IMR-90 (cell line): ENCODE measurements at regions not wholly inside any gene's neighbourhood (a gene's known extent, or its start where the extent isn't known, plus 50 kb on each side); places are given as distances from the start of the nearest gene placed in this dataset.

ENCODE experiments used
- ATAC-seq: fragments of 200-7000 bp; cut with Tn5 transposase; 2 replicates; pipeline ENCODE4 v1.9.1; 2020; ENCODE audit warnings: low read depth, mild to moderate bottlenecking, moderate library complexity
- BruUV-seq: library from RNA; stranded (reverse); fragments of 400-500 nt; replicated peaks from 2 replicates; lab custom pipeline; 2021; lab: Mats Ljungman, UMichigan
- CTCF ChIA-PET: fragments of 300-600 bp; formaldehyde crosslinking; extraction: SDS; loops from one replicate; lab custom pipeline; 2021; ENCODE audit warnings: antibody characterized with exemption; lab: Yijun Ruan, JAX
- POLR2A ChIA-PET: fragments of 300-600 bp; sonication (Branson Sonifier 250); formaldehyde crosslinking; loops from one replicate; lab custom pipeline; 2022; ENCODE audit warnings: antibody characterized with exemption; ENCODE audit not compliant: unreplicated experiment; lab: Charles Lee
- DNase-seq: peaks from one replicate; pipeline ENCODE4 v3.0.0; 2013
- H2AFZ ChIP-seq: replicated peaks from 2 replicates; pipeline ENCODE3; 2013; ENCODE audit warnings: low read length, mild to moderate bottlenecking; ENCODE audit not compliant: poor library complexity
- H2AK5ac ChIP-seq: 2 replicates; pipeline ENCODE4 v1.6.1; 2013; ENCODE audit warnings: low read depth, low read length, inconsistent platforms
- H2AK9ac ChIP-seq: replicated peaks from 2 replicates; pipeline ENCODE3; 2013; ENCODE audit warnings: mild to moderate bottlenecking, low read depth, low read length, moderate library complexity; ENCODE audit not compliant: poor library complexity
- H2BK120ac ChIP-seq: 2 replicates; pipeline ENCODE4 v1.6.1; 2013; ENCODE audit warnings: low read depth, low read length, inconsistent platforms
- H2BK15ac ChIP-seq: 3 replicates; pipeline ENCODE4 v1.6.1; 2013; ENCODE audit warnings: low read depth, low read length, inconsistent platforms
- H2BK20ac ChIP-seq: 2 replicates; pipeline ENCODE4 v1.6.1; 2013; ENCODE audit warnings: low read depth, mild to moderate bottlenecking, inconsistent platforms, low read length, moderate library complexity
- H2BK5ac ChIP-seq: 2 replicates; pipeline ENCODE4 v1.6.1; 2013; ENCODE audit warnings: mild to moderate bottlenecking, low read depth, low read length, inconsistent platforms; ENCODE audit not compliant: poor library complexity, severe bottlenecking
- H3K14ac ChIP-seq: replicated peaks from 2 replicates; pipeline ENCODE4 v1.6.1; 2013; ENCODE audit warnings: low read depth, low read length, inconsistent platforms
- H3K18ac ChIP-seq: 2 replicates; pipeline ENCODE4 v1.6.1; 2013; ENCODE audit warnings: low read depth, low read length, control low read depth
- H3K23ac ChIP-seq: 2 replicates; pipeline ENCODE4 v1.6.1; 2013; ENCODE audit warnings: low read depth, low read length, inconsistent platforms
- H3K27ac ChIP-seq: 2 replicates; pipeline ENCODE4 v1.5.1; 2013; ENCODE audit warnings: mild to moderate bottlenecking, control low read depth, low read length; ENCODE audit not compliant: insufficient read depth
- H3K27me3 ChIP-seq: 2 replicates; pipeline ENCODE4 v1.6.1; 2013; ENCODE audit warnings: low read length; ENCODE audit not compliant: control insufficient read depth, insufficient read depth
- H3K36me3 ChIP-seq: 2 replicates; pipeline ENCODE4 v1.6.1; 2013; ENCODE audit warnings: low read length, mixed read lengths; ENCODE audit not compliant: control insufficient read depth, insufficient read depth
- H3K4ac ChIP-seq: 2 replicates; pipeline ENCODE4 v1.6.1; 2013; ENCODE audit warnings: low read depth, low read length, inconsistent platforms
- H3K4me1 ChIP-seq: 2 replicates; pipeline ENCODE4 v1.6.1; 2013; ENCODE audit warnings: low read length, mixed read lengths; ENCODE audit not compliant: control insufficient read depth, insufficient read depth
- H3K4me2 ChIP-seq: 2 replicates; pipeline ENCODE4 v1.6.1; 2013; ENCODE audit warnings: low read depth, mild to moderate bottlenecking, control low read depth, low read length, moderate library complexity
- H3K4me3 ChIP-seq: 2 replicates; pipeline ENCODE4 v1.5.1; 2013; ENCODE audit warnings: low read depth, mild to moderate bottlenecking, control low read depth, low read length, moderate library complexity; ENCODE audit not compliant: insufficient read depth
- H3K56ac ChIP-seq: 2 replicates; pipeline ENCODE4 v1.6.1; 2013; ENCODE audit warnings: low read length, inconsistent platforms; ENCODE audit not compliant: insufficient read depth; ENCODE audit errors: extremely low read depth
- H3K79me1 ChIP-seq, 2 experiments: 2 replicates each; pipeline ENCODE4 v1.6.1; 2013; ENCODE audit warnings: low read length in 2 of 2, inconsistent platforms in 1 of 2, low read depth in 1 of 2
- H3K9ac ChIP-seq: 2 replicates; pipeline ENCODE4 v1.6.1; 2013; ENCODE audit warnings: low read depth, low read length, control low read depth
- H3K9me1 ChIP-seq: 2 replicates; pipeline ENCODE4 v1.6.1; 2013; ENCODE audit warnings: low read length, inconsistent platforms; ENCODE audit not compliant: insufficient read depth
- H3K9me3 ChIP-seq: 2 replicates; pipeline ENCODE4 v1.6.1; 2013; ENCODE audit warnings: low read length; ENCODE audit not compliant: control insufficient read depth, insufficient read depth
- H4K20me1 ChIP-seq: 2 replicates; pipeline ENCODE4 v1.6.1; 2013; ENCODE audit warnings: low read length, inconsistent platforms; ENCODE audit not compliant: insufficient read depth
- H4K5ac ChIP-seq: 2 replicates; pipeline ENCODE4 v1.6.1; 2013; ENCODE audit warnings: mild to moderate bottlenecking, low read depth, low read length, control low read depth
- H4K8ac ChIP-seq, 2 experiments: 2 replicates each; pipeline ENCODE4 v1.6.1; 2013; ENCODE audit warnings: low read depth in 2 of 2, low read length in 2 of 2, control low read depth in 1 of 2, inconsistent platforms in 1 of 2
- H4K91ac ChIP-seq: 2 replicates; pipeline ENCODE4 v1.6.1; 2013; ENCODE audit warnings: low read depth, low read length, inconsistent platforms; ENCODE audit not compliant: insufficient read depth
- CHD1 ChIP-seq: IDR thresholded peaks from 2 replicates; pipeline ENCODE4 v1.6.1; 2012; ENCODE audit warnings: low read depth, low read length, improper control_type of control experiment
- MAFK ChIP-seq: IDR thresholded peaks from 2 replicates; pipeline ENCODE4 v1.6.1; 2012; ENCODE audit warnings: low read depth, low read length, improper control_type of control experiment
- MXI1 ChIP-seq: IDR thresholded peaks from 2 replicates; pipeline ENCODE4 v1.6.1; 2012; ENCODE audit warnings: low read depth, mild to moderate bottlenecking, low read length, moderate library complexity, borderline replicate concordance
- POLR2A ChIP-seq: IDR thresholded peaks from 2 replicates; pipeline ENCODE4 v1.6.1; 2012; ENCODE audit warnings: mild to moderate bottlenecking, low read depth, low read length
- RAD21 ChIP-seq: IDR thresholded peaks from 2 replicates; pipeline ENCODE4 v1.6.1; 2012; ENCODE audit warnings: low read length, improper control_type of control experiment
- RFX5 ChIP-seq: IDR thresholded peaks from 2 replicates; pipeline ENCODE4 v1.8.0; 2012; ENCODE audit warnings: low read depth, mild to moderate bottlenecking, low read length, moderate library complexity
- SMC3 ChIP-seq: fragments of 150-350 bp; IDR thresholded peaks from 2 replicates; pipeline ENCODE4 v1.6.1; 2016; ENCODE audit warnings: low read depth, mild to moderate bottlenecking, antibody characterized with exemption, low read length, moderate library complexity
- WGBS, 2 experiments: methylation state at CpG; one replicate each; pipeline versions ENCODE4 v1.1.5 to v1.1.7; 2013; ENCODE audit warnings: missing lambda C conversion rate in 2 of 2; ENCODE audit not compliant: insufficient read length in 1 of 2; ENCODE audit errors: extremely low coverage in 2 of 2; 5-methylcytosine and 5-hydroxymethylcytosine counted together
- dilution Hi-C: fragments of 300-500 bp; cut with HindIII; formaldehyde crosslinking; loops from one replicate; pipeline ENCODE4 v1.14.3; 2018; ENCODE audit warnings: low sequenced_read_pairs; ENCODE audit not compliant: unreplicated experiment
- in situ Hi-C: fragments of 300-500 bp; cut with MboI; formaldehyde crosslinking; loops from 3 replicates; pipeline ENCODE4 v1.14.3; 2019; ENCODE audit warnings: low sequenced_read_pairs, inconsistent platforms, mixed read lengths
- intact Hi-C: fragments of 100-400 bp; cut with micrococcal nuclease; formaldehyde crosslinking; loops from 2 replicates; pipeline ENCODE4 v1.10.0; 2022
- TF ChIP-seq, protein P1 (sequence below): fragments of 150-350 bp; IDR thresholded peaks from 2 replicates; pipeline ENCODE4 v1.6.1; 2017; ENCODE audit warnings: mild to moderate bottlenecking, antibody characterized with exemption, low read length, low read depth

DNA sequence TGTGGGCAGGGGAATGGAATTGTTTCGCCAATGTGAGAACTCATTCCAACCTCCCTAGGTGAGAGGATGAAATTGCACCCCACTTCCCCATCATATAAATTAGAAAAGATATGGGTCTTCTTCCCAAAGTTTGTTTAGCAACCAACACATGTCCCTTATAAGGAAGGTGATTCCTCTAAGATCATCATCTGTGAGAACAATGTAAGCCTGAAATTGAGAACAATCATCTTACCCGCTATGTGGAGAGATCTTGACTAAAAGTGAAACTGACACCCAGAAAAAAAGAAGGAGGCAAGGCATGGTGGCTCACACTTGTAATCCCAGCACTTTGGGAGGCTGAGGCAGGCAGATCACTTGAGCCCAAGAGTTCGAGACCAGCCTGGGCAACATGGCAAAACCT is 173.2 kb upstream of the HMGA2 start:
- Histone ChIP-seq H3K4me2 (no peak overlapping the region), H2BK15ac (peak overlapping the region; percentile 86; the same call in 2 of the 3 replicates), H3K4me3 (no peak overlapping the region), H4K20me1 (no peaks in the 10 kb centered on the region), H2AK9ac (no peak overlapping the region), H2BK120ac (peak overlapping the region; percentile 86; the same call in 1 of the 2 replicates), H3K36me3 (no peaks in the 10 kb centered on the region), H3K27me3 (no peaks in the 10 kb centered on the region), H4K91ac (peak overlapping the region; percentile 53), H2BK5ac (peak overlapping the region; percentile 59), H3K27ac (no peak overlapping the region; the same call in 1 of the 2 replicates), H3K9ac (no peak overlapping the region), H3K4me1 (peaks cover 13% of the 10 kb centered on the region), H4K8ac (peak overlapping the region in 1 of 2 experiments; percentile 70; a peak in 1 of 4 replicates), H3K9me1 (peaks cover 4% of the 10 kb centered on the region; the same call in 1 of the 2 replicates), H3K14ac (peak overlapping the region; percentile 68), H3K9me3 (no peaks in the 10 kb centered on the region), H2AFZ (no peak overlapping the region), H4K5ac (no peak overlapping the region; the same call in 1 of the 2 replicates), H3K18ac (peak overlapping the region; percentile 77; the same call in 1 of the 2 replicates), H2BK20ac (peak overlapping the region; percentile 87), H3K4ac (peak overlapping the region; percentile 73; the same call in 1 of the 2 replicates), H2AK5ac (peak overlapping the region; percentile 92), H3K56ac (no peak overlapping the region), H3K79me1 (peaks cover 3 to 31% of the 10 kb centered on the region in 2 experiments; a peak in 2 of 4 replicates), H3K23ac (peak overlapping the region; percentile 24; the same call in 1 of the 2 replicates)
- CTCF ChIA-PET: no interaction called here
- ATAC-seq (no peak), DNase-seq (no peak)
- POLR2A ChIA-PET: no interaction called here
- in situ Hi-C loops: no loop called here
- BruUV-seq: no TSS peak
- intact Hi-C loops: no loop called here
- WGBS, 2 experiments: 83% methylated on average over 1 of the region's 3 CpGs; no CpG with 5 or more reads in 1 of the 2 experiments
- dilution Hi-C loops: no loop called here
- TF ChIP-seq MXI1 (no peak), RAD21 (no peak), POLR2A (no peak), SMC3 (no peak), RFX5 (no peak), CHD1 (no peak), MAFK (no peak)
- TF ChIP-seq, protein P1, sequence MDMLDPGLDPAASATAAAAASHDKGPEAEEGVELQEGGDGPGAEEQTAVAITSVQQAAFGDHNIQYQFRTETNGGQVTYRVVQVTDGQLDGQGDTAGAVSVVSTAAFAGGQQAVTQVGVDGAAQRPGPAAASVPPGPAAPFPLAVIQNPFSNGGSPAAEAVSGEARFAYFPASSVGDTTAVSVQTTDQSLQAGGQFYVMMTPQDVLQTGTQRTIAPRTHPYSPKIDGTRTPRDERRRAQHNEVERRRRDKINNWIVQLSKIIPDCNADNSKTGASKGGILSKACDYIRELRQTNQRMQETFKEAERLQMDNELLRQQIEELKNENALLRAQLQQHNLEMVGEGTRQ: no peak
